DND-41 (cell line): ENCODE measurements at regions not wholly inside any gene's neighbourhood (a gene's known extent, or its start where the extent isn't known, plus 50 kb on each side); places are given as distances from the start of the nearest gene placed in this dataset.

ENCODE experiments used
- EZH2 ChIP-seq: IDR thresholded peaks from 3 replicates; pipeline ENCODE4 v1.6.1; 2012; ENCODE audit warnings: borderline replicate concordance, low read depth, mild to moderate bottlenecking, moderate library complexity, low read length, inconsistent platforms; ENCODE audit not compliant: severe bottlenecking
- TF ChIP-seq, protein P1 (sequence below): IDR thresholded peaks from 2 replicates; pipeline ENCODE4 v1.5.1; 2012; ENCODE audit warnings: borderline replicate concordance, low read length, moderate library complexity, mild to moderate bottlenecking; ENCODE audit not compliant: poor library complexity, severe bottlenecking; ENCODE audit errors: extremely low read depth

DNA sequence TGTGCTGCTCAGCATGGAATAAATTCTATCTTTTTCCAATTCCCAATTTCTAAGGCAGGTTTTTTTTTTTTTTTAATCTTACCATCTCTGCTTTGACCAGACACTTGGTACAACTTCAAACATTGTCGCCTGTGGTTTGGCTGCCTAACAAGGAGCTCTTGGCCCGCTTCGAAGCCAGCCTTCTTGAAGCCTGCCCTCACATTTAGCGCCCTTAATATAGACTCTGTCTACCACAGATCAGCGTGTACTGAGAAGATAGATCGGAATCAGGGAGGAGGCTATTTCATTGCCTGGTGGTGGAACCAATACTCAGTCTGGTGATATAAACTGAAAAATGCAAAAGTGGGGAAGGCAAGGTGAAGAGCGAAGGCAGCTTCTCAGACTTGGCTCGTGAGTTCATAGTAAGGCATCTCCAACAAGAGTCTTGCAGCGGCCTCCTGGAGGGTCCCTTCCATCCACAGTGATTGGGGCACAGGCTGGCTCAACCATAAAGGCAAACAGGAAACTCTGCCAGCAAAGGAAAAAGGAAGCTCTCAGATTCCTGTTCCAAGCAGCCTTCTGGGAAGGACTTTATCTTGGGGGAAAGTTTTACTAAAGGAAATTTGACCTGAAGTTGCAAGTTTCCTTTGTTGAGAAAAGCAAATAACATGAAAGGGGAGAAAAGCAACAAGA is 103.2 kb upstream of the BCL2L14 start:
- TF ChIP-seq, protein P1, sequence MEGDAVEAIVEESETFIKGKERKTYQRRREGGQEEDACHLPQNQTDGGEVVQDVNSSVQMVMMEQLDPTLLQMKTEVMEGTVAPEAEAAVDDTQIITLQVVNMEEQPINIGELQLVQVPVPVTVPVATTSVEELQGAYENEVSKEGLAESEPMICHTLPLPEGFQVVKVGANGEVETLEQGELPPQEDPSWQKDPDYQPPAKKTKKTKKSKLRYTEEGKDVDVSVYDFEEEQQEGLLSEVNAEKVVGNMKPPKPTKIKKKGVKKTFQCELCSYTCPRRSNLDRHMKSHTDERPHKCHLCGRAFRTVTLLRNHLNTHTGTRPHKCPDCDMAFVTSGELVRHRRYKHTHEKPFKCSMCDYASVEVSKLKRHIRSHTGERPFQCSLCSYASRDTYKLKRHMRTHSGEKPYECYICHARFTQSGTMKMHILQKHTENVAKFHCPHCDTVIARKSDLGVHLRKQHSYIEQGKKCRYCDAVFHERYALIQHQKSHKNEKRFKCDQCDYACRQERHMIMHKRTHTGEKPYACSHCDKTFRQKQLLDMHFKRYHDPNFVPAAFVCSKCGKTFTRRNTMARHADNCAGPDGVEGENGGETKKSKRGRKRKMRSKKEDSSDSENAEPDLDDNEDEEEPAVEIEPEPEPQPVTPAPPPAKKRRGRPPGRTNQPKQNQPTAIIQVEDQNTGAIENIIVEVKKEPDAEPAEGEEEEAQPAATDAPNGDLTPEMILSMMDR: no peak
- no peak for TF ChIP-seq EZH2
